Endodermal cell (in vitro differentiated cells): ENCODE measurements at regions not wholly inside any gene's neighbourhood (a gene's known extent, or its start where the extent isn't known, plus 50 kb on each side); places are given as distances from the start of the nearest gene placed in this dataset.

Experiments used
- DNase-seq: peaks from one replicate; pipeline ENCODE4 v3.0.0-alpha.2; 2017
- H3K27ac ChIP-seq: 2 replicates; pipeline ENCODE4 v1.5.1; 2013; ENCODE audit warnings: mild to moderate bottlenecking, low read depth, low read length, moderate library complexity
- H3K27me3 ChIP-seq: 2 replicates; pipeline ENCODE4 v1.6.1; 2013; ENCODE audit warnings: mild to moderate bottlenecking, low read length, moderate library complexity; ENCODE audit not compliant: insufficient read depth, control insufficient read depth, poor library complexity, severe bottlenecking
- H3K36me3 ChIP-seq: 2 replicates; pipeline ENCODE4 v1.7.0; 2013; ENCODE audit warnings: mild to moderate bottlenecking, low read length, moderate library complexity; ENCODE audit not compliant: control insufficient read depth, insufficient read depth
- H3K4me1 ChIP-seq: one replicate; pipeline ENCODE4 v1.7.0; 2013; ENCODE audit warnings: low read length; ENCODE audit not compliant: control insufficient read depth, insufficient read depth
- H3K4me3 ChIP-seq: 2 replicates; pipeline ENCODE4 v1.5.1; 2013; ENCODE audit warnings: mild to moderate bottlenecking, low read length, moderate library complexity
- H3K9ac ChIP-seq: 2 replicates; pipeline ENCODE4 v1.6.1; 2013; ENCODE audit warnings: mild to moderate bottlenecking, low read length, moderate library complexity; ENCODE audit not compliant: poor library complexity, severe bottlenecking; ENCODE audit errors: extremely low read depth
- H3K9me3 ChIP-seq: 2 replicates; pipeline ENCODE4 v1.6.1; 2013; ENCODE audit warnings: mild to moderate bottlenecking, low read length, moderate library complexity; ENCODE audit not compliant: control insufficient read depth
- H3K27ac Mint-ChIP-seq: 2 replicates; pipeline ENCODE4 v1.8.0; 2020; ENCODE audit warnings: mixed read lengths
- H3K27me3 Mint-ChIP-seq: 2 replicates; pipeline ENCODE4 v1.8.0; 2021; ENCODE audit warnings: mild to moderate bottlenecking, mixed read lengths; ENCODE audit not compliant: insufficient read depth
- H3K36me3 Mint-ChIP-seq: 2 replicates; pipeline ENCODE4 v1.8.0; 2020; ENCODE audit warnings: low read depth, mixed read lengths
- H3K4me1 Mint-ChIP-seq: 2 replicates; pipeline ENCODE4 v1.8.0; 2020; ENCODE audit warnings: mixed read lengths
- H3K4me3 Mint-ChIP-seq: 2 replicates; pipeline ENCODE4 v1.8.0; 2020; ENCODE audit warnings: mild to moderate bottlenecking, moderate library complexity, mixed read lengths
- H3K9me3 Mint-ChIP-seq: 2 replicates; pipeline ENCODE4 v1.8.0; 2020; ENCODE audit warnings: mild to moderate bottlenecking, mixed read lengths
- CTCF ChIP-seq: fragments of 200-600 bp; sonication (generic); conservative IDR thresholded peaks from 2 replicates; pipeline ENCODE4 v1.5.0; 2021; ENCODE audit warnings: antibody characterized with exemption, mild to moderate bottlenecking
- WGBS, 2 experiments: methylation state at CpG; one replicate each; pipeline versions ENCODE4 v1.1.5 to v1.1.7; 2013; ENCODE audit warnings: missing lambda C conversion rate in 2 of 2, mixed read lengths in 1 of 2; ENCODE audit not compliant: insufficient coverage in 1 of 2, insufficient read length in 1 of 2; 5-methylcytosine and 5-hydroxymethylcytosine counted together

- no peak overlapping the region for H3K4me3 ChIP-seq
- H3K27ac ChIP-seq: no peak overlapping the region
- DNase-seq: no peak
- no peaks in the 10 kb centered on the region for H3K27me3 ChIP-seq
- H3K4me1 ChIP-seq: no peaks in the 10 kb centered on the region
- no peaks in the 10 kb centered on the region for H3K36me3 ChIP-seq
- H3K9me3 ChIP-seq: no peaks in the 10 kb centered on the region
- Mint-ChIP-seq H3K4me3 (no peak overlapping the region), H3K36me3 (no peaks in the 10 kb centered on the region), H3K27ac (no peak overlapping the region), H3K27me3 (no peaks in the 10 kb centered on the region), H3K4me1 (peaks cover 5% of the 10 kb centered on the region), H3K9me3 (peaks cover 3% of the 10 kb centered on the region)
- WGBS, 2 experiments: 94 to 100% methylated on average over 2 to 3 of the region's 3 CpGs
- no peak overlapping the region for H3K9ac ChIP-seq
- TF ChIP-seq CTCF: no peak
Observed at GRCh38 chr1:244116946-244117345, 65.9 kb downstream of the ZBTB18 start.

GRCh38 chr1:244118109-244118761 is 67.2 kb downstream of the ZBTB18 start:
- no peak for DNase-seq
- H3K9ac ChIP-seq: no peak overlapping the region
- no peaks in the 10 kb centered on the region for H3K36me3 ChIP-seq
- H3K27ac Mint-ChIP-seq: no peak overlapping the region
- H3K27me3 ChIP-seq: no peaks in the 10 kb centered on the region
- H3K4me3 ChIP-seq: no peak overlapping the region
- no peaks in the 10 kb centered on the region for H3K36me3 Mint-ChIP-seq
- H3K4me3 Mint-ChIP-seq: no peak overlapping the region
- H3K9me3 ChIP-seq: no peaks in the 10 kb centered on the region
- no peaks in the 10 kb centered on the region for H3K4me1 ChIP-seq
- WGBS, 2 experiments: 70 to 80% methylated on average over 7 to 16 of the region's 16 CpGs
- TF ChIP-seq CTCF: no peak
- H3K9me3 Mint-ChIP-seq: peaks cover 3% of the 10 kb centered on the region
- peaks cover 6% of the 10 kb centered on the region for H3K4me1 Mint-ChIP-seq
- H3K27ac ChIP-seq: peak overlapping the region; percentile 36
- no peaks in the 10 kb centered on the region for H3K27me3 Mint-ChIP-seq

- Histone ChIP-seq H3K9ac (no peak overlapping the region), H3K4me1 (no peaks in the 10 kb centered on the region), H3K27me3 (no peaks in the 10 kb centered on the region), H3K4me3 (no peak overlapping the region), H3K27ac (no peak overlapping the region), H3K36me3 (no peaks in the 10 kb centered on the region), H3K9me3 (no peaks in the 10 kb centered on the region)
- no peak for DNase-seq
- Mint-ChIP-seq H3K36me3 (no peaks in the 10 kb centered on the region), H3K4me1 (no peaks in the 10 kb centered on the region), H3K27me3 (no peaks in the 10 kb centered on the region), H3K9me3 (no peaks in the 10 kb centered on the region), H3K4me3 (no peak overlapping the region), H3K27ac (no peak overlapping the region)
- 88 to 93% methylated on average over 5 of the region's 6 CpGs for WGBS, 2 experiments
- TF ChIP-seq CTCF: no peak
Observed at GRCh38 chr1:244128591-244129383, 77.7 kb downstream of the ZBTB18 start.
